ENCODE measurements at regions not wholly inside any gene's neighbourhood (a gene's known extent, or its start where the extent isn't known, plus 50 kb on each side); places are given as distances from the start of the nearest gene placed in this dataset.

DNA sequence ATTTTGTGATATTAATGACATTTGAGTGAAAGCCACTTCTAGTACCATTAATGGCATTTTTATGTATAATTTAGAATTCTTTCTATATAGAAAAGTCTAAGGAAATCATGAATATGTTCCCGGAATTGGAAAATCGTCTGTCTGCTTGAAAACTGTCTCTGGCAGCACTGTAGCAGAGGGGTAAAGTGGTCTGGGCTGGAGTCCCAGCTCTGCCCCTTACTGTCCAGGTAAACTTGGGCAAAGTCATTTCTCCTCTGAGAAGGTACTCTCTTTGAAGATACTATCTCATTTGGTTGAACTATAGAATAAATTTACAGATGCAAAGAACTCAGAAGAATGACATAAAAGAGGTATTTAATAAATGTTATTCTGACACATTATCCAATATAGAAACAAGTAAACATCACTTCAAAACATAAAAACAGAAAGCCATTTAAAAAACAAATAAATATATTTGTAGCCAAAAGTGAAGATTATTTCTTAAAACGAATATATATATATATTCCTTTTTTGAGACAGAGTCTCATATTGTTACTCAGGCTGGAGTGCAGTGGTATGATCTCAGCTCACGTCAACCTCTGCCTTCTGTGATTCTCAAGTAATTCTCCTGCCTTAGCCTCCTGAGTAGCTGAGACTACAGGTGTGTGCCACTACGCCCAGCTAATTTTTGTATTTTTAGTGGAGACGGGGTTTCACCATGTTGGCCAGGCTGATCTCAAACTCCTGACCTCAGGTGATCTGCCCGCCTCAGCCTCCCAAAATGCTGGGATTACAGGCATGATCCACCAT is 149.8 kb upstream of the ITGA4 start:
- no peak for DNase-seq

DNA sequence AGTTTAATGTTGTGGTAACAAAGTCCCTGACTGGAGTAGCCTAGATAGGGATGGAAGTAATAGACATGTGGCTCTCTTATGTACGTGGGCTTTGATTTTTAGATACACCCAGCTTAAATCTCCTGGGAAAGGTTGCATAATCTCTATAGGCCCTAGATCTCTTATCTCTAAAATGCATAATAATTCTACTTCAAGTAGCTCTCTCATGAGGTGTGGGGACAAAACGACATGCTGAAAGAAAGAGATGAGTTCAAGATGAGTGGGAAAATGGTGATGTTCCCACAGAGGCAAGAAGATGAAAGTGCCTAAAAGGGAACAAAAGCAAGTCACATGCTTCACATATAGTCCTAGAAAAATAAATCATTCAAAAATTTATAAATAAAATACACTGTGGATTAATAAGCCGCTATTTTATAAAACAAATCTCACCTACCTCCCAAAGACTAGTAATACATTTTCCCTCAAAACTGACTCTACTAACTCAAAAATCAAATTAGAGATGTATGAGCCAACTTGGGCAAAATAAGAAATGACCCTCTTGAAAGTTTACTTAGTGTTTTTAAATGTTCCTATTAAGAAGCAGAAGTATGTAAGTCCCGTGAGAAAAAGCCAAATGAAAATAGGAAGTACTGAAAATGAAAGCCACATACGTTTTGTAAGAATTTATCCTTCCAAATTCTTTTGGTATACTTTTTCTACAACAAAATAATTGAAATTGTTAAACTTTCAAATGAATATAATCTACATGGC is 148.2 kb upstream of the ITGA4 start:
- DNase-seq, result no peak

DNA sequence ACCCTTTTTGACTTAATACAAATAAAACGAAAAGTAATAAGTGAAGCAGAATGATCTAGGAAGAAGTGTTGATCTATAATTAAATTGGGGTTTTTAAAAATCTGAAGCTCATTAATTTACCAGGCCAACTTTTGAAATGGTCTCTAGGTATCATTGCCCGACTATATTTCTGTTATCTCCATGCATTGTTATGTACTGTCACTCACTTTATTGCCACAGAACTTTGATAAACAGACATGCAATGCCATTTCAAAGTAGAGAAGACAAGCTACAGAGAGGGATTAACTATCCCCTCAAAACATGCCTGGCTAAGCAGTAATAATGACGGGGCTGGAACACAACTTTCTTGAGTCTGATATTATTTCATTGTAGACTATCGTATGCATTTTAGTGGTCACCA is 147.6 kb upstream of the ITGA4 start:
- no peak for DNase-seq

DNA sequence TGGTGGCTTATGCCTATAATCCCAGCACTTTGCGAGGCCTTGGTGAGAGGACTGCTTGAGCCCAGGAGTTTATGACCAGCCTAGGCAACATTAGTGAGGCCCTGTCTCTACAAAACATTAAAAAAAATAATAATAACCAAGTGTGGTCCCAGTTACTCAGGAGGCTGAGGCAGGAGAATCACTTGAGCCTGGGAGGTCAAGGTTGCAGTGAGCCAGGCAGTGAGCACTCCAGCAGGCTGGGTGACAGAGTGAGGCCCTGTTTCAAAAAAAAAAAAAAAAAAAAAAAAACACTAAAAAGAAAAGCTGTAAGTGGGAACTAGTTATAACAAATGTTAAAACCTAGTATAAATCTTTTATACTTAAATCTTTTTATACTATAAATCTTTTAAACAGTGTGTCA is 146.2 kb upstream of the ITGA4 start:
- DNase-seq, result no peak

DNA sequence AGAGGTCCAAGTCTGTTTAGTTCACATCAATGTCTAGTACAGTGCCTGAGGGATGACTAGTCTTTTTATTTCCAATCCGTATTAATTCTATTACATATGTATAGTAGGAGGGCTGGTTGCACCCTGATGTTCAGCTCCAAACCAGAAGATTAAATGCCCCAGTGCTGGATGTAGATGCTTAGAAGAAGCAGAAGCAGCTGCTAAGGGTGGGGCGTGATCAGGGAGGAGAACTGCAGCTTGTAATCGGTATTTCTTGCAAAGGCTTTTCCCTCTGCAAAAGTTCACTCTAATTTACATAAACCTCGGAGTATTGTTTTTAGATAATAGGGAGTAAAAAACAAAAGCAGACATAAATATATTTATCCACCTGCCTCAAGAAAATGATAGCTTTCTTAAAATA is 145.3 kb upstream of the ITGA4 start:
- no peak for DNase-seq

DNA sequence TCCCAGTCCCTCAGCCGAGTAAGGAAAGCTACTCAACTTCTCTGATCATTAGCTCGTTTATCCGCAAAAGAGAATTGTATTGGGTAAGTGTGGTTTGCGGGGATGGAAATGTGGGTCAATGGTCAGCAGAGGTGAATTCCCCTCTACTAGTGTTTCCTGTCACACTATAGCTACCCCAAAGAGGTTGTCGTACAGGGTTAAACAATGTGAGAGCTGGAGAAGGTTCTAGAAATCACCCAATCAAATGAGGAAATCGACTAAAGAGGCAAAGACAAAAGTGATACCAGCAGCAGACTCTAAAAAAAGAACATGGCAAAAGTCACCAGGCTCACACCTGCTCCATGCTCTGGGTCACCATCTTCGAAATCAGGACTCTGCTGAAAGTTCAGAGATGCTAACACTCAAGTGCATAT is 144.7 kb upstream of the ITGA4 start:
- DNase-seq, result peak; percentile 42 to 57

DNA sequence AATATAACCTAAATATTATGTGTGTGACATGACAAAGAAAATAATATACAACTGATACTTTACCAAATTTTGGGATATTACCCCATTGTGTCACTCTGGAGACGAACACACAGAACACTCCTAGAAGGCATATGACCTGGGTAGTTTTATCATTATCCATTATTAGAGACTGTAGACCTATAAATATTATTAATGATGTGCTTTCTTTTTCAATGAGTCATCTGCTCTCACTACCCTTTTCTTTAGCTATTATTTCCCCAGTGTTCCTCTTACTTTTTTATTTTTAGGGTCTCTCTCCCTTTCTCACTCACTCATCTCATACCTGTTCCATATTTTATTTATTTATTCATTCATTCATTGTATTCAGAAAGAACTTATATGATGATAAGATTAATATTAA is 143.3 kb upstream of the ITGA4 start:
- DNase-seq, result no peak

DNA sequence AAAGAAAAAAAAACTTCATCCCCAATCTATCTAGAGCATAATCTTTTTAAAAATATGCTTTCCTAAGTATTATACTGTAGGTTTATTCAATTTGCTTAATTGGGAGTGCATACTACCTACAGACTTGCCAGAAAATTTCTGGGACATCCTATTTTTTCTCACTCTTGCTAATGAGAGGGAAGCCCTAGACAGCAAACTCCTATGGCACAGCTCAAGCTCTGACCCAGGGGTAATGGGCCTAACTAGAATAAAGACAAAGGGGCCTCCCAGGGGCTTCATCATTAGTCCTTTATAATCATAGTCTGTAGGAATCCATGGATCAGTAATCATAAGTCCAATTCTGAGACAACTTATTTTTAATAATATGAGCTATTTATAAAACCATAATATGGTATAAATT is 142.6 kb upstream of the ITGA4 start:
- no peak for DNase-seq

DNA sequence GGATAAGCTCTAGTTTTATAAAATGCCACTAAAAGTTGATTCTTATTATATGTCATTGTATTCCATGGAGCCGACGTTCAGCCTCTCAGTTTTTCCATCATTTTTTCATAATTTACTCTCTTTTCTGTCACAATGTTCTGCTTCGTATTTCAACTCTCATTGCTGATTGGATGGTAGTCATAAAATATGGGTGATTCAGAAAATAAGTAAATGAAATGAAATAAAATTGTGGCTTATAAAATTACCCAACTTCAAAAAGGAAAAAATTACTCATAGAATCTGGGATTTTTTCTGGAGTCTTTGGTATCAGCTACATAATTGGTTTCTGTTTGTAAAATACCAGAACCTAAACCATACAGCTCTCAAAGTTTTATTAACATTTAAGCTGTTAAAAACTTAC is 139.7 kb upstream of the ITGA4 start:
- DNase-seq, result no peak

DNA sequence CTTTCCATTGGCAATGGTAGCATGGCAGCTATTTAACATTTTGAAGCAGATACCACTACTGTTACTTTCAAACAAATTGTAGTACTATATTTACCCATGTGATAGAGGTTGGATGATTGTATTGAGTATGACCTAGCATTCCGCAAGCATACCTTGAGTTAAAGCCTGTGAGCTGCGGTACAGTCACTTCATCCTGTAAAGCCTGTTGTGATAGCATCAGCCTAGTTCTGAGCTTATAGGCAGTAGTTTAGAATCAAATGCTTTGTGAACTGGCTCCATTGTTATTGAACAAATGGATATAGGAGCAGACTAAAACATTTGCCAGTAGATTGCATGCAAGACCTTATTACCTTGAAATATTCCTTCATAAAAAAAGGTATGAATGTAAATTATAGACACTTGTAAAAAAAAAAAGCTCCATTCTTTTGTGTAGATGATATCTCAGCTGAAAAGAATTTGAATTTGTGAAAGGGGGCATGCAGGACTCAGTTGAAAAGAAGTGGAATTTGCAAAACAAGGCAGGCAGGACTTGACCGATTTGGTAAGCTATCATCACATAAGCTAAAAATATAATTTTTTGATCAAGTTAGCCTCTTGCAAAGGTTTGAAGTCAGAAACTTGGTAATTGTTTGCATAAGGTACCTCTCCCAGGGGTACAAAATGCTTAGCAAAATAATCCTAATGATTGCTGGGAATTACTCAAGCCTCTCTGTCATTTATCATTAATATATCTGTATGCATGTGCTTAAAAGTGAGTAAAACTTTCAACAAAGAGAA is 138.5 kb upstream of the ITGA4 start:
- no peak for DNase-seq

DNA sequence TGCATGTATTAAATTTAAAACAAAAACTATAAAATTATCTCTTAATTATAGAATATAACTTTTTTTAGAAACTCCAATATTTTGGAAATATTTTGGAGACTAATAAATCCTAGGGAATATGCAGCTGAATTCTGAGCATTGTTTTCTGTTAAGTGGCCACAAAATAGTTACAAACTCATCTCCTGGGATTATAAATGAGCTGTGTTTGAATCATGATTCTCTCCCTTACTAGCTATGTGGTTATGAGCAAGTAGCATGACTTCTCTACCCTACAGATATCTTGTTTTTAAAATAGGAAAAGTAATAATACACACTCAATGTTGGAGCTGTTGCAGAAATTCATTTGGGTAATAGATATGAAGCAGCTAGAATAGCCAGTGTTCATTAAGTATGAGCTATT is 137.9 kb upstream of the ITGA4 start:
- DNase-seq, result no peak

DNA sequence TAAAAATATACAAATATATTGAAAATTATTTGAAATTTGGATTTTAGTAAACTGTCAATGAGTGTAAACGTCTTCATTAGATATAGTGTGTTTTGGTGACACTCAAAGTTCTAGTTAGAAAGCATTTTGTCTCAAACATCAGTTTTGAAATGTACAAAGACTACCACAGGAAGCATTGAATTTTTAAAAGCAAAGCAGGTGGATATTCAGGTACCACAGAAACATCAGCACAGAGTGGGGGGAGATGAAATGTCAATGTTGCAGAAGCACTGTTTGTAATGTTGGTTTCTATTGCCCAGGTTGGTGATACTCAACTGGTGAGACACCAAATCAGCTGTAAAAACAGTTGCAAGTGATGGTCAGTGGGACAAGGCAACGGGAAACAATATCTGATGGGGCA is 136.5 kb upstream of the ITGA4 start:
- no peak for DNase-seq

DNA sequence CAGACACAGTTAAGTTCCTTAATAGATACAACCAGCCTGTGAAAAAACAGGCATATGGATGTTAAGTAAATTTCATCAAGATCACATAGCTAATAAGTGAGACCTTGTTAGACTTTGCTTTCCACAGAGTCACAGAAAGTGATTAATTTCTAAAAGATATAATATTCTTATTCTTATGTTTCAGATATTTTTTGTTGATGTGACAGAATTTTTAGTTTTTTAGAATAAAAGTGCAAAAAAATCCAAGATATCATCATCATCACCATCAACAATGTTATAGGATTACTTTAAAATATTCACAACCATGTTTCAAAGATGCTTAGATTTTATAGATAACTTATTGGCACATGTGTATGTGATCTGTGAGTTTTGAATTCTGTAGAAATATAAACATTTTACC is 132.3 kb upstream of the ITGA4 start:
- DNase-seq, result no peak

DNA sequence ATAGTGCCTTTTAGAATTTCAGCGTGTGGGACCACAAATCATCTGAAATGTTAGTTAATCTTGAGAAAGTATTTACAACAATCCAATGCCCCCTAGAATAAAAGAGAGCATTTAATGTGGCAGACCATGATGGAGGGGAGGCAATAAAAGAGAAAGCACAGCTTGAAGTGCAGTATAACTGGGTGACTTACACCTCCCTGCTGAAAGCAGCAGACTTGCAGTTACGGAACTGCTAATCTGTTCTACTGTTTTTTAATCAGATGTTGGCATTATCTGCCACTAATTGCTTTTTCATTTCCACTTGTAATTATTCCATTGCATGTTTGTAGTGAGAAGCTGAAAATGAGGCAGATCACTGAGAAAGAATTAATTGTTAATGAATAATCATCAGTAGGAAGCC is 130.5 kb upstream of the ITGA4 start:
- no peak for DNase-seq

DNA sequence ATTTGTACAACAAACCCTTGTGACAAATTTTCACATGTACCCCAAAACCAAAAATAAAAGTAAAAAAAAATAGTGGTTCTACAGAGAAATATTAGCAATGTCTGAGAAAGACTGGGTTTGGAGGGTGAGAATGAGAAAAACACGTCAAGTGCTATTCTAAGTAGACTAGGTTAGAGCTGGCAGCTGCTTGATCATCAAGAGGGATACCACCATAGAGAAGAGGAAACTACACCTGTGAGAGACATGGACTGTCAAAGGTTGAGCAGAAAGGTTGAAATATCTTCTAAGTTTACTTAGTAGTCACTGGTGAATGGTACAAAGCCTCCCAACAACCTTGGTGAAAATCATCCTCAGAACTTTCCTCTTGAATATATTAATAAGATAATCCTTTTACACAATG is 126.9 kb upstream of the ITGA4 start:
- no peak for DNase-seq

DNA sequence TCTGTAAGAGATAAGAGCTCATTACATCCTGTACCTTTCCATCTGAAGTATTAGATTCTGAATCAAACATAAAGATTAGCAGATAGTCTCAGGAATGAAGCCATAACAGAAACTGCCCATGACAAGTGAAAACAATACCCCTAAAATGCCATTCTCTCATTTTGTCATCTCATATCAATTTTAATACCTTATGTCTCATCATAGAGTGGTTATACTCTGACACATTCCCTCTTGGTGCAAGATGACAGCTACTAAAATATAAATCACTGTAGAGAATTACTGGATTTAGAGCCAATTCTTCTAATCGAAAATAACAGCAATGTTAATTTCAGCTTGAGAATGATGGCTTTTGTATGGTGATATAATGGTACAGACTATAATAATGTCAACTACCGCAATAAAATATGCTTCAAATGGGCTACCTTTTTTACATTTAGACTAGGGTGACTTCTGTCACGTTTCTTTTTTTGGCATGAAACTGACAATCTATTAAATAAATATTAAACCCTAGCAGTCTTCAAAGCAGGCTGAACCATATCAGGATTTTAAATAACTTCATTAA is 125.1 kb upstream of the ITGA4 start:
- no peak for DNase-seq

DNA sequence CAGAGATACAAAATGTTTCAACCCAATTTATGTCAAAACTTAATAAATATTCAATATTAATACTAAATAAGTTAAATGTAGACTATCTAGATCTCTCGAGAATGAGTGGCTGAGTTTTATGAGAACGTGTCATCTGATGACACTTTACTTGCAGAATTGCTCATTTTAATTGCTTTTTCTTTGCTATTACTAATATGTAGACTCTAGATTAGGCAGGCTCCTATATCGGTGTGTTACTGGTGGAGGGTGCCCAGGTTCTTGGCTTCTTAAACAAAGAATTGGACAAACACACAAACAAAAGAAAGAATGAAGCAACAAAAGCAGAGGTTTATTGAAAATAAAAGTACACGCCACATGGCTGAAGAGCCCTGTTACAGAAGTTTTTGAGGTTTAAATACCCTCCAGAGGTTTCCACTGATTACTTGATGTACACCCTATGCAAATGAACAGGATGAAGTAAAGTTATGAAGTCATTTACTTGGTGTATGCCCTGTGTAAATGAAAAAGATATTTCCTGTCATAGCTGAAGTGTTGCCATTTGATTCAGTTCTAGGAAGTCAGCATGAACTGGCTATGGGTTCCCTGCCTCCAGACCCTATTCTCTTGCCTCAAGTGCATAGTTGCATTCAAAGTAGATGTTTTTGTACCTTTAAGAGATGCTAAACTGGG is 122.9 kb upstream of the ITGA4 start:
- no peak for DNase-seq

DNA sequence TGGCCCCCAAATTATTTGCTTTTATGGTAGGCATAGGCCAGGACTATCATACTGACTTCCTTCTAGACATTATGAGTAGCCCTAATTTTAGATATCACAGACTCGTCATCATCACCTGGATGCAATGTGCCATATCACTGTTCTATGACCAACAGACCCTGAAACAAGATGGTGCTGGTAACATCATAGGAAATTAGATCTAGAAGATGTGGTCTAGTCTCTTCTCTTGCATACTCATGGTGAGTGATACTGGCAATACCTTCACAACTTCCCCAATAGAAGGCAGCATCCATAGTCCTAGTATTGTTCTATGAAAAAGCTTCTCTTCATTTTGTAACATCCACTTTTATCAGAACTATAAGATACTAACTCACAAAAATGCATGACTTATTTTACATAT is 116.3 kb upstream of the ITGA4 start:
- no peak for DNase-seq

DNA sequence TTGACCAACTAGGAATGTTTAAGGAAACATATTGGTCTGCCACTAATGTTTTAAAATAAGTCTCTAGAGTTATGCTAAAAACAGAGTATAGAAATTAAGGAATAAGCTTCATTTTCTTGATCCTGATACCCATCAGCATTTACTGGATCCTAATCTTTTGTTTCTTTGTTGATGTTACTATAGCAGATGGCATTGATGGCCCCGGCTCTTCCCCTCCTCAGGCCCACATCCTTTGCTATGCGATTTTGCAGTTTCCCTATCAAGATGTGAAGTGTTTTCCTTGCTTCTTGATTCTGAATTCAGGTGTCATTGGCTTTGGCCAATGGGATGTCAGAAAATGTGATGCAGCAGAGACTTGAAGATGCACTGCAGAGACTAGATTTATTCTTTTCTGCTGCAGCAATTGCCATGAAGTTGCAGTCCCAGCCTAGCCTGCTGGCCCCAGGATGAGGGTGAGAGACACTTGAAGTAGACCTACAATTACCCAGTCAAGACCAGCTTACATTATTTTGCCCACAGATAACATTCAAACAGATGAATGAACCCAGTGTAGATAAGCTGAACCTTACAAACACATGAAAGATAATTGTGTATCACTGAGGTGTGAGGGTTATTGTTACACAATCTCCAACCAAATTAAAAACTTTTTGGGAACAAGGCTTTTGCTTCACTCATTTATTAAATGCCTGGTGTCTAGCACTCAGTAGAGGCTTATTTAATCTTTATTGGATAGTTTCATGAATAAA is 115.2 kb upstream of the ITGA4 start:
- DNase-seq, result no peak

DNA sequence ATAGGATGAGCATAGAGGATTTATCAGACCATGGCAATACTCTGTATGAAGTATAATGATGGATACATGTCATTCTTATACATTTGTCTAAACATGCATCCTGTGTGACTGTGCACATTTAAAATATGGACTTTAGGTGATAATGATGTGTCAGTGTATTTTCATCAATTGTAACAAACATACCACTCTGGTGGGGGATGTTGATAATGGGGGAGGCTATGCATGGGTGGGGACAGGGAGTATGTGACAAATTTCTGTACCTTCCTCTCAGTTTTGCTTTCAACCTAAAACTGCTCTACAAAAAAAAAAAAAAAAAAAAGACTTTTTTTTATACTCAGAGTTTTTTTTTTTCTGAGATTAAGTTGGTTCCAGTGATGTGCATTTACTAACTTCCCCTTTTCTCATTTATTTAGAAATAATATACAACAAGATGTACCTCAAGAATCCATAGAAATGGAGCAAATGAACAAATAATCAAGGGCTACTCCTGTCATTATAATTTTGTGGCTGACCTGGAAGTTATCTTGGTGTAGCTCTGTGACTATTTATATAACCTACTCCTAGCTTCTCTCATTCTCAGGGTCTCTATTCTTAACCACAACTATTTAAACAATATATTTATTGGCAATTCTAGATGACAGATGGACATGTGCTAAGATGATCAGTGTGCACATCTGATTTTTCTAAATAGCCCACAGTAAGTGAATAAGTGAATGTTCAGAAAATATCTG is 108.9 kb upstream of the ITGA4 start:
- no peak for DNase-seq

DNA sequence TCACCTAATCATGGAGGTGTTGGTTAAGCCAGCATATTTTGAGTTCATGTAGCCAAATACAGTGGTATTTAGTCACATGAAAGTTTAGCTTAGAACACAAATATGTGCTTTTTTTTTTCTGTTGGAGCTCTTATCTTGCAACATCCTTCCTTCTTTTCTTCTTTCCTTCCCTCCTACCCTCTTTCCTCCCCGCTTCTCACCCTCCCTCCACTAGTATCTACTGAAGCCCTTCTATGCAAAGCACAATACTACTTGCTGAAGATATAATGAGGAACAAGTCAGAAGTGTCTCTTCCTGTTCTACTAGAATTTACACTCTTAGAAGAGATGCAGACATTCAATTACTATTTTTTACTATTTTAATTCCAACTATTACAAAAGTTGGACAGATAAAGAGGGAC is 105.0 kb upstream of the ITGA4 start:
- no peak for DNase-seq

DNA sequence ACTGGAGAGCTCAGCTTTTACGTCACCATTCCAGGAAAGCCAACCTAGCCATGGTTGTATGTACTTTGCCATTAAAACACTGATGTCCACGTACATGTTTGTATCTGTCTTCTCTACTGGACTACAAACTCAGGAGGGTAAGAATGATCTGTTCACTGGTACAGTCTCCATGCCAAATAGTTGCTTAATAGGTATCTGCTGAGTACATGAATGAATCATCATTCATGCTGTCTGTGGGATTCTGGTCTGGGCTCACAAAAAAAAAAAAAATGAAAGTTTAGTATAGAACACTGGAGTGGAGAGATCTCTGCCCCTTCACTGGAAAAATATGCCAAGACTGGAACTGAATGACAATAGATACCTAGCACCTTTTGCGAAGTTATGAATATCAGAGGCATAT is 102.6 kb upstream of the ITGA4 start:
- no peak for DNase-seq

Measured in activated CD4-positive, alpha-beta T cell treated with anti-CD3 and anti-CD28 coated beads, Interleukin-2, amount 50 U/mL, for 48 hours (primary cell).